Heart left ventricle (tissue), 13 donors: ENCODE measurements at regions not wholly inside any gene's neighbourhood (a gene's known extent, or its start where the extent isn't known, plus 50 kb on each side); places are given as distances from the start of the nearest gene placed in this dataset.

Source experiments
- POLR2A ChIP-seq, 2 donors: fragments of 450-650 bp; IDR thresholded peaks; one replicate each; pipeline ENCODE4 v1.6.1; 2017; ENCODE audit warnings: antibody characterized with exemption in 2 of 2, mild to moderate bottlenecking in 2 of 2, moderate library complexity in 2 of 2
- TF ChIP-seq, protein P1 (sequence below), 12 donors: fragments of 200-600 bp; sonication (generic) in 4 of 12; IDR thresholded peaks; one replicate each; pipeline versions ENCODE4 v1.5.0 to v1.8.0; 2018 to 2022; ENCODE audit warnings: antibody characterized with exemption in 12 of 12, mild to moderate bottlenecking in 5 of 12
- donor health status: ischemic (EF 13 %, LVEDD 7.1; RV severe dilation, severe dysfunction).
- donor health status: DM: no; HTN: yes; CAD: no.
- donor health status: DM: no; HTN: no; CAD: no.
- donor health status: ischemic (EF 25% LVEDD 6.9; RV normal size, moderate dysfunction).
- donor health status: ischemic (EF 25% LVEDD 5.7; RV mildly dilated, moderate dysfunction).
- donor health status: ischemic (EF 35%, LVEDD 5.7; RV mildly dilated, moderate dysfunction).
- donor health status: nonischemic (EF 11% LVEDD 7.7; RV severe dilation, severe dysfunction).
- donor health status: DM: yes; HTN: yes; CAD: no.
- donor health status: PGD.
- donor health status: ischemic (EF 29% LVEDD 5.4; RV normal size, mild dysfunction).
- donor health status: nonischemic (EF 23%, LVEDD 6.1; RV moderate dilation, normal function).

DNA sequence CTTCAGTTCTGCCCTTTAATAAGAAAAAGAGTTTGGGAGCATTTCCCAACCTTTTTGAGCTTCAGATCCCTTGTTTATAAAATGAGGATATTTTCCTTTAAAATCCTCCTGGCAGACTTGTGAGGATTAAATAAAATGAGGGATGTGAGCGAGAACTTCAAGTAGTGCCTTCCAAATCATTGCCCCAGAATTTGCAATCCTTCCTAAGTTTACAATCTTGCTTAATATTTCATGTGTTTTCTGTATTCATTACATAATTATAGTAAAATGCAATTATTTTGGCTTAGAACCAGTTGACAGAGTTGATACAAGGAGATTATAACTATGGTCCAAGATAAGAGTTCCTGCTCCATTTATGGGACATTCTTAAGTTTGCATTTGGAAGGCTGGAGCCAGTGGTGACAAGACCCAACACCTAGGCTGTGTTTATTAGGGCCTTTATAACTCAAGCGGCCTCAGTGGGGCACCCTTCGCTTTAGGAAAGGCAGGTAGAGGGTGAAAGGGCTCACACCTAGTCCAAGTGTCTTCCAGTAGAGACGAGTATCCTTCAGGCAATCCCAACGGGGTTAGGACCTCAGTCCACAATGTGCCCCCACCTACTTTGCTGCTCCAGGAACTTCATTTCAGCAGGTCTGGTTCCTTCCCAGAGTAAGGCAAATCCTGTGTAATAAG lies 317.5 kb downstream of the WDR11 start:
- TF ChIP-seq, protein P1, sequence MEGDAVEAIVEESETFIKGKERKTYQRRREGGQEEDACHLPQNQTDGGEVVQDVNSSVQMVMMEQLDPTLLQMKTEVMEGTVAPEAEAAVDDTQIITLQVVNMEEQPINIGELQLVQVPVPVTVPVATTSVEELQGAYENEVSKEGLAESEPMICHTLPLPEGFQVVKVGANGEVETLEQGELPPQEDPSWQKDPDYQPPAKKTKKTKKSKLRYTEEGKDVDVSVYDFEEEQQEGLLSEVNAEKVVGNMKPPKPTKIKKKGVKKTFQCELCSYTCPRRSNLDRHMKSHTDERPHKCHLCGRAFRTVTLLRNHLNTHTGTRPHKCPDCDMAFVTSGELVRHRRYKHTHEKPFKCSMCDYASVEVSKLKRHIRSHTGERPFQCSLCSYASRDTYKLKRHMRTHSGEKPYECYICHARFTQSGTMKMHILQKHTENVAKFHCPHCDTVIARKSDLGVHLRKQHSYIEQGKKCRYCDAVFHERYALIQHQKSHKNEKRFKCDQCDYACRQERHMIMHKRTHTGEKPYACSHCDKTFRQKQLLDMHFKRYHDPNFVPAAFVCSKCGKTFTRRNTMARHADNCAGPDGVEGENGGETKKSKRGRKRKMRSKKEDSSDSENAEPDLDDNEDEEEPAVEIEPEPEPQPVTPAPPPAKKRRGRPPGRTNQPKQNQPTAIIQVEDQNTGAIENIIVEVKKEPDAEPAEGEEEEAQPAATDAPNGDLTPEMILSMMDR (IDR thresholded peaks at IDR 0.05): no peak
- TF ChIP-seq POLR2A (IDR thresholded peaks at IDR 0.05): no peak
